ENCODE measurements at regions not wholly inside any gene's neighbourhood (a gene's known extent, or its start where the extent isn't known, plus 50 kb on each side); places are given as distances from the start of the nearest gene placed in this dataset.

- TF ChIP-seq, protein P1, sequence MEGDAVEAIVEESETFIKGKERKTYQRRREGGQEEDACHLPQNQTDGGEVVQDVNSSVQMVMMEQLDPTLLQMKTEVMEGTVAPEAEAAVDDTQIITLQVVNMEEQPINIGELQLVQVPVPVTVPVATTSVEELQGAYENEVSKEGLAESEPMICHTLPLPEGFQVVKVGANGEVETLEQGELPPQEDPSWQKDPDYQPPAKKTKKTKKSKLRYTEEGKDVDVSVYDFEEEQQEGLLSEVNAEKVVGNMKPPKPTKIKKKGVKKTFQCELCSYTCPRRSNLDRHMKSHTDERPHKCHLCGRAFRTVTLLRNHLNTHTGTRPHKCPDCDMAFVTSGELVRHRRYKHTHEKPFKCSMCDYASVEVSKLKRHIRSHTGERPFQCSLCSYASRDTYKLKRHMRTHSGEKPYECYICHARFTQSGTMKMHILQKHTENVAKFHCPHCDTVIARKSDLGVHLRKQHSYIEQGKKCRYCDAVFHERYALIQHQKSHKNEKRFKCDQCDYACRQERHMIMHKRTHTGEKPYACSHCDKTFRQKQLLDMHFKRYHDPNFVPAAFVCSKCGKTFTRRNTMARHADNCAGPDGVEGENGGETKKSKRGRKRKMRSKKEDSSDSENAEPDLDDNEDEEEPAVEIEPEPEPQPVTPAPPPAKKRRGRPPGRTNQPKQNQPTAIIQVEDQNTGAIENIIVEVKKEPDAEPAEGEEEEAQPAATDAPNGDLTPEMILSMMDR (conservative IDR thresholded peaks at IDR 0.05; ENCODE audit: low read length): no peak
- TF ChIP-seq EZH2phosphoT487 (IDR thresholded peaks at IDR 0.05; ENCODE audit: borderline replicate concordance, low read depth, low read length): no peak
Measured at GRCh38 chr15:45921376-45921775, 286.5 kb downstream of the SQOR start.

All from OCI-LY7 (cell line).